GM21390 (cell line): ENCODE measurements at regions not wholly inside any gene's neighbourhood (a gene's known extent, or its start where the extent isn't known, plus 50 kb on each side); places are given as distances from the start of the nearest gene placed in this dataset.
"Not testable (repeated sequence)": the region's sequence is repeated elsewhere in the genome, so short reads cannot be mapped to it uniquely, and the experiment has no call there.

Source experiments
- ATAC-seq: cut with Tn5 transposase; IDR thresholded peaks from one replicate; pipeline ENCODE4 v1.9.1; 2021; ENCODE audit not compliant: unreplicated experiment

GRCh38 chr4:158958489-158959270 lies 144.2 kb upstream of the RAPGEF2 start:
- no peak for ATAC-seq

- no peak for ATAC-seq
Observed at GRCh38 chr4:158962393-158962792, 140.5 kb upstream of the RAPGEF2 start.

- not testable (repeated sequence) for ATAC-seq
Observed at GRCh38 chr4:158963282-158963681, 139.6 kb upstream of the RAPGEF2 start.

GRCh38 chr4:158964114-158964727 lies 138.7 kb upstream of the RAPGEF2 start:
- no peak for ATAC-seq

GRCh38 chr4:158964728-158965124 lies 138.2 kb upstream of the RAPGEF2 start:
- no peak for ATAC-seq

GRCh38 chr4:158965226-158965625 lies 137.7 kb upstream of the RAPGEF2 start:
- ATAC-seq = no peak

- no peak for ATAC-seq
Observed at GRCh38 chr4:158966091-158966490, 136.8 kb upstream of the RAPGEF2 start.

- ATAC-seq = no peak
Observed at GRCh38 chr4:158968961-158969360, 133.9 kb upstream of the RAPGEF2 start.

- ATAC-seq = no peak
Observed at GRCh38 chr4:158970812-158971211, 132.1 kb upstream of the RAPGEF2 start.

- ATAC-seq = not testable (repeated sequence)
Observed at GRCh38 chr4:158974438-158974837, 128.4 kb upstream of the RAPGEF2 start.

- not testable (repeated sequence) for ATAC-seq
Observed at GRCh38 chr4:158980711-158981110, 122.2 kb upstream of the RAPGEF2 start.

GRCh38 chr4:158991534-158992155 lies 111.2 kb upstream of the RAPGEF2 start:
- no peak for ATAC-seq

- no peak for ATAC-seq
Observed at GRCh38 chr4:158993891-158994290, 109.0 kb upstream of the RAPGEF2 start.

- no peak for ATAC-seq
Observed at GRCh38 chr4:158995040-158995439, 107.8 kb upstream of the RAPGEF2 start.

- ATAC-seq = no peak
Observed at GRCh38 chr4:158995965-158996364, 106.9 kb upstream of the RAPGEF2 start.

GRCh38 chr4:158996669-158997074 lies 106.2 kb upstream of the RAPGEF2 start:
- ATAC-seq = no peak

- ATAC-seq = no peak
Observed at GRCh38 chr4:158997660-158998349, 105.1 kb upstream of the RAPGEF2 start.

- ATAC-seq = no peak
Observed at GRCh38 chr4:158998624-158999023, 104.3 kb upstream of the RAPGEF2 start.

GRCh38 chr4:158999166-158999682 lies 103.7 kb upstream of the RAPGEF2 start:
- no peak for ATAC-seq

GRCh38 chr4:158999849-159000248 lies 103.0 kb upstream of the RAPGEF2 start:
- ATAC-seq = no peak

GRCh38 chr4:159002950-159003349 lies 99.9 kb upstream of the RAPGEF2 start:
- no peak for ATAC-seq
